NOMO-1 (cell line): ENCODE measurements at regions not wholly inside any gene's neighbourhood (a gene's known extent, or its start where the extent isn't known, plus 50 kb on each side); places are given as distances from the start of the nearest gene placed in this dataset.

Experiments used
- DNase-seq, 2 experiments: peaks; one replicate each; lab custom pipeline; 2025; ENCODE audit not compliant: unreplicated experiment in 2 of 2; lab: John Stamatoyannopoulos, UW

DNA sequence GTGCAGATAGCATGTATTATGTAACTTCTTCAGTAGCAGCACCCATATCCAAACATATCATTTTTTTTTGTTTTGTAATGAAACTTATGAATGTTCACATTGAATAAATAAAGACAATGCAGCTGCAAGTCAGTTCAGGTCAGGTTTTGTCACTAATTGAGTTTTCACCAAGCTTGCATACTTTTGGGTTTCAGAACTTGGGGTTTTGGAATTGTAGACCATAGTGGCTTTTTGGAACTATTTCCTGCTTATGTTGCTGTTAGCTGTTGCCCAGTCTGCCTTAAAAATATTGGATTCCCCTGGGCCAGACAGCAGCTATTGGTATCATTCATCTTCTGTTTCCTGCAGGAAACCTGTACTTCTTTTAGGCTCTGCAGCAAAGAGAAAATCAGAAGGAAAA lies 113.4 kb upstream of the LIMCH1 start:
- no peak for DNase-seq

GRCh38 chr4:41425650-41426049 lies 112.3 kb upstream of the LIMCH1 start:
- DNase-seq = no peak

DNA sequence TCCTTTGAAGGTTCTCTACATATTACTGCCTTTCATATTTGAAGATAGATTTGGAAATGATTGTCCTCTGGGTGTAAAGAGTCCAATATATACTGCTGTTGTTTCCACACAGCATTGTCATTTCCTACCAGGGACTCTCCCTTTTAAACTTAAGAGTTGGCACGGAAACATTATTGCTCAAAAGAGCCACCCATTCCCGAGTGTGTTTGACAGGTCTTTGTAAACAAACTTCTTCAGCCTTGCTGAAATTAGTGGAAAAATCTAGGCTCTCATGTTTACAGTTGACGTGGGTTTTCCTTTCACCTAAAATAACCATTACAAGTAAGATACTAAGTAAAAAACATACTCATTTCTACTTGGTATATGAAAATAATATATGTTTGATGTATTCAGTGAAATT lies 111.4 kb upstream of the LIMCH1 start:
- no peak for DNase-seq

DNA sequence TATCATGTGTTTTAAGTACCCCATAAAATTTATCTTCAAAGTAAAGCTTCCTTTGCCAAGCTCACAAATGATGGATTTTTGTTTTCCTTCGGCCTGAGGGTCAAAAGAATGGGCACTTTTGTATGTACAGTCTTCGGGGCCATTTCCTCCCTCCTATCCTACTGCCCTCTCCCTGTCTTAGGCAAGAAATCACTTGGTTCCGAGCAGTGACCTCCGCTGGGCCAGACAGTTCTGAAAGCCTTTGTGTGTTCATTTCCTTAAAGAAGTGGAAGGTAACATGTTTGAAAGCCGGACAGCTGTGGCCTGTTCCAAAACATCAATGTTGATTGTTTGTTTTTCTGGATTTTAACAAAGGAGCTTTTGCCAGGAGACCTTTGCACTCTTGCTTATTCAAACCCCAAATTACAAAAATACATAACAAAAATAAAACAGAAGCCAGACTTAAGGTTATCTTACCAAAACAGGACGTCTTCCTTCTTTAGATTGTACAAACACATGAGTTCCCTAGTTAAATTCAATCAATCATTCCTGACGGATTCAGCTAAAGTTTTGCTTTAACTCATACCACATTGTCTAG lies 110.6 kb upstream of the LIMCH1 start:
- no peak for DNase-seq

DNA sequence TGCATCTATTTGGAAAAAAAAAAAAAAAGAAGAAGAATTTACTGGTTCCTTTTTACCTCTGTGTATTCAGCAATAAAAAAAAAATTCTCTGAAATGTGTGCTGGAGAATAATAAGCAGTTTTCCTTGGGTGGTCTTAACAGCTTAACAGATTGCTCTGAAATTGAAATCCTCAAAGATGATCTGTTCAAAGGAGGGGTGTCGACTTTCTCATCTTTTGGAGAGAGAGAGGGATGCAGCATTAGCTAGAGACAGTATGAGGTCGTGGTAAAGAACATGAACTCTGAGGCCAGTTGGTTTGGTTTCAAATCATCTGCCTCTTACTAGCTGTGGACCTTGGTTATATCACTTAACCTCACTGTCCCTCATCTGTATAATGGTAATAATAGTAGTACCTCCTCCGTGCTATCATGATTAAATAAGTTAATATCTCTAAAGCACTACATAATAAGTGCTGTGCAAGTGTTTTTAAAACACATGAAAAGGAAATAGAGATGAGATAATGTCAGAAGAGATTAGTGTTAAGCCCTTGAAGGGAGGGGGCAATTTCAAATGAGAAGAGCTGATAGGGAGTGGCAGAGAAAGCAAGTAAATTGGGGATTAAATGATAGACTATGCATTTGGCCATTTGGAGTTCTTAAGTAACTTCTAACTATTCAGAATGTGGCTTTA lies 109.9 kb upstream of the LIMCH1 start:
- no peak for DNase-seq

DNA sequence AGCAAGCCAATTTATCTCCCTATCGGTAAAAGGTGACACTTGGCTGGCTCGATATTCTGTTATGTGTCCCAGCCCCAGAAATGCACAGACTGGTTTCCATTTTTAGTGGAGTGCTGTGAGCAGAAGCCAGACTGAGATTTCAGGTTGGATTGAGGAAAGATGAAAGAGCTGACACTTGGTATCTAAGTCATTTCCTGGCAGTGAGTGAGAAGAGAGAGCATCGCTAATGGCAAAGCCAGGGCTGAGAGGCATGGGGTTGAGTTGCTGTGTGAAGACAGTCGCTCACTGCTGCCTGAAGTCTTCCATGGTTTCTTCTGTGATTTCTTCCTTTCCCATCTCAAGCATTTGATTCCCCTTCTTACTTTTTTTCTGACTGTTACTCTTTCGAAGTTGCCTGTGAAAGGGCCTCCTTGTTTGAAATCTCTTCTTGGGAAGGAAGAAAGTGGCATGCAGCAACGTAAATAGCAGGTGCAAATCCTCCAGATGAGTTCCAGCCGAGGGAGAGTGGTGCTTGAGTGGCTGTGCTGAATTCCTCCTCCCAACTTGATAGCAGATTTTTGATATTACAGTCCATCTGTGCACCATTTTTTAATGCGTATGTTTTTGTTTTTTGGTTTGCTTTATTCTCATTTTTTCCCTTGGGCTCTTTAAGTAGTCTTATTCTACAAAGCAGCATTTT lies 109.2 kb upstream of the LIMCH1 start:
- no peak for DNase-seq

GRCh38 chr4:41429280-41429669 lies 108.7 kb upstream of the LIMCH1 start:
- DNase-seq = no peak

DNA sequence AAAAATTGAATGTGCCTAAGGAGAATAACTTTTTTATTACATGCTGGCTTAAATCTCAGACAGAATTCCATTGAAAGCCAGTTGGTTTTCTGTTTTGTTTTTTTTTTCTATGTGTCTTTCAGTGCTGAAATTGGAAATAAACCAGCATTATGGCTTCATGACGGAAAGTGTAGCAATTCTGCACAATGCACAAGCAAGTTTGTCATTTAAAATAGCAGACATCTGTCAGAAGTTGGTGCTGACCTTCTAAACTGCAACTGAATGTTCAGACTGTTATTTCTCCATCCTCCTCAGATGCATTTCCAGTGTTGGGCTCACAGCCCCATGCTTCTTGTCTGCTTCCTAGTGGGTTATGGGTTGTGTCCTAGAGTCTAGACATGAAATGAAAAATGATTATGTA lies 107.2 kb upstream of the LIMCH1 start:
- no peak for DNase-seq

DNA sequence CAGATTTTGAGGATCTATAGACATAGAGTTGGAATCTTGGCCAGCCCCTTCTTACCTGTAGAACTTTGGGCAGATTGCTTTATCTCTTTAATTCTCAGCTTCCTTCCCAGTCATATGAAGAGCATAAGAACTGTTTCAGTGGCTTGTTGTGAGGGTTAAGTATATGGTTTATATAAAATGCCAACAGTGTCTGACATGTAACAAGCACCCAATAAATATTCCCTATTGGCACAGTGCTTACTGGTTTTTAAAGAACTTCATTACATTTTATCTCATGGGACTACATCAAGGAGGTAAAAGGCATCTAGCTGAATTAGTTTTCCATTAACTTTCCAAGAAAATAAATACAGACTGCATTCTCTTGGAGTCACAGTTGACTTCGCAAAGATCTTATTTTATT lies 106.7 kb upstream of the LIMCH1 start:
- no peak for DNase-seq

DNA sequence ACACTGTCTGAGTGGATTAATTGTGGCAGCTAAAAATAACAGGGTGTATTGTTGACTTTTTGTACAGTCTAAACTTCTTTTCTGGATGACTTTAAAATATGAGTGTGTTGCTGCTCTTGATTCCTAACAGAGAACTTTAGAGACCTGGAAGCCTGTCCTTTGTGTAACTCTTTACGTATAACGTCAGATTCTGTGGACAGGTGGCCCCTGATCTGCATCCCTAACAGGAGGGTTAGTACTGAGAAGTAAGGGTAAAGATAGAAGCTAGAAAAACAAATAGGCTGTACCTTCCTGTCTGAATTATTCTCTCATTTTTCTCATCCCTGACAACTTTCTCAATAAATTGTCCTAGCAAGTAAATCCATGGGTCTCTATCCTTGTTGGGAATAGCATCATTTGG lies 105.7 kb upstream of the LIMCH1 start:
- DNase-seq = no peak

DNA sequence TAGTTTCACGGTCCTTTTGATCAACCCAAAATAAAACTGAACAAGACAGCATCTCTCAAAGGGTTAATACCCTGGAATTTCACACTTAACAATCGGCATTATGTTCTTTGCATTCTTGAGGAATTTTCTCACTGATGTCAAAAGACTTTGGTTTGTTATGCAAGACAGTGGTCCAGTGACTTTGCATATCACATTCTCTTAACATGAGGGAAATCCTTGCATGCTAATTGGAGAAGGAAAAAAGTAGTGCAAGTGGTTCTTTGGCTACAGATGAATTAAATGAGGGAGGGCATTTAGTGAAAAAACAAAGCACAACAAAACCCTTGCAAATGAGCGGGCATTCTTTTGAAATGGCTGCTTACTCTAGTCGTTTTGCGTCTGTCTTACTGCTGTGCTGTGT lies 105.1 kb upstream of the LIMCH1 start:
- DNase-seq = no peak

GRCh38 chr4:41433361-41433760 lies 104.6 kb upstream of the LIMCH1 start:
- peak in 1 of 2 experiments; percentile 3 for DNase-seq

GRCh38 chr4:41435510-41435909 lies 102.4 kb upstream of the LIMCH1 start:
- no peak for DNase-seq

DNA sequence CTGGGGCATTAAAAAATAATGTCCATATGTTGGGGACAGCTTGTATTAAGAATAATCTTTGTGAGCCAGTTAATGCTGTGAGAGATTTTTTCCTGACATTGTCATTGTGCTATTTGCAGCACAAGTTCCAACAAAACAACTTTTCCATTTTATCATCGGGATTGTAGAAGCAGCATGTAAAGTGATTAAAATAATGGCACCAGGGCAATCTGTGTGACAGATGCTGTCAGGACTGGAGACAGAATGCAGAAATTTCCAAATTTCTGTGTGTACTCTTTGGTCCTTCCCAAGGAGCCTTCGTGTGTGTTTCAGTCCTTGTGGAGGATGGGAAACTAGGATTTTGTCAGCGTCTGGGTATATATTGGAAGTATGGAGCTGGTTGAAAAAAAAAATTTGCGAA lies 101.5 kb upstream of the LIMCH1 start:
- no peak for DNase-seq

DNA sequence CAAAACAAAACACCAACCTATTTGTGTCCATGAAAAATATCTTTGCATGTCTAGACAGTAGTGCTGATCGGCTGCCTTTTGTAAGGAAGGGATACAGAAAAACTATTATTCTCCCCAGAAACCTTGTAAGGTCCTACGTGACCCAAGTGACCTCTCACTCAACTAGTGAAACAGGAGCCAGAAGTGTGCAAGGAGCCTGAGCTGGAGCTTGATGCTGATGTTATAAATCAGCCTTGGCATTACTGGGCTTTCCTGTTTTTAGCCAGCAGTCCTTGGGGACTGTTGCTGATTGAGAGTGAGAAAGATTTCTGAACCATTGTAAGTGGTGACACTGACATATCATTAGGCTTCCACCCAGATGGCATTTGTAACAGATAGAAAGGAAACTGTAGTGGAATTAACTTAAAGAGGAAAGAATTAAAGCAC lies 100.8 kb upstream of the LIMCH1 start:
- DNase-seq = no peak

DNA sequence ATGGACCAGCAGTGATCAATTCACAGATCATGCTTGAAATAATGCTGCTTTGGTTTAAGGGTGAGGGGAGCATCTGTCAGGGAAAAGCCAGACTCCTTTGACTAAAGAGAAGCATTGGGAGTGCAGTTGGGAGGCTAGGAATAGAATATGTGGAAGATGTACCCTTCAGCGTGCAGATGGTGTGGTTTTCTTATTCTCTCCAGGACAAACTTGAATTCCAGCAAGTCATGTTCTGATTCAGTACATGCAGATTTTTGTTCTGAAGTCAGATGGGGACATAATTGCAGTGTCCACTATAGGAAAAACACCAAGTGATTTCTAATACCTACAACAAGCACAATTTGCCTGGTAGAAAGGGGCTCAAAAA lies 99.0 kb upstream of the LIMCH1 start:
- no peak for DNase-seq

DNA sequence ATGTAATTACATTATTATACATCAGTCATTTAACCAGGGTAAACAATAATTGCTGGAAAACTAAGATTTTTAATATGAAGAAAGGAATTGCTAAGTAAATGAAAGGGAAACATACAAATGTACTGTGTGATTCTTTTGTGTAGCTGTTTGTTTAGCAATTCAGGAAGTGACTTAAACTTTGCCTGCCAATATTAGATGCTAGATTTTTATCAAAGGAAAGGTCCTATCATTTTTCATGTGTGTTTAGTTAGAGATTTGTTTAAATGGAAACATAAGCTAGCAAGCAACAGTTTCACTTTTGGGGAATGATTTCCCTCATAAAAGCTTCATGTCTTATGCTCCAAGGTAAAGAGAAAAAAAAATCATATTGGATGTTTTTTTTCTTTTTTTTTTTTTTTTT lies 95.1 kb upstream of the LIMCH1 start:
- no peak for DNase-seq

- no peak for DNase-seq
These were observed 94.4 kb upstream of the LIMCH1 start for GRCh38 chr4:41443340-41444079.

- DNase-seq = no peak
These were observed 91.6 kb upstream of the LIMCH1 start for GRCh38 chr4:41446391-41446790.

DNA sequence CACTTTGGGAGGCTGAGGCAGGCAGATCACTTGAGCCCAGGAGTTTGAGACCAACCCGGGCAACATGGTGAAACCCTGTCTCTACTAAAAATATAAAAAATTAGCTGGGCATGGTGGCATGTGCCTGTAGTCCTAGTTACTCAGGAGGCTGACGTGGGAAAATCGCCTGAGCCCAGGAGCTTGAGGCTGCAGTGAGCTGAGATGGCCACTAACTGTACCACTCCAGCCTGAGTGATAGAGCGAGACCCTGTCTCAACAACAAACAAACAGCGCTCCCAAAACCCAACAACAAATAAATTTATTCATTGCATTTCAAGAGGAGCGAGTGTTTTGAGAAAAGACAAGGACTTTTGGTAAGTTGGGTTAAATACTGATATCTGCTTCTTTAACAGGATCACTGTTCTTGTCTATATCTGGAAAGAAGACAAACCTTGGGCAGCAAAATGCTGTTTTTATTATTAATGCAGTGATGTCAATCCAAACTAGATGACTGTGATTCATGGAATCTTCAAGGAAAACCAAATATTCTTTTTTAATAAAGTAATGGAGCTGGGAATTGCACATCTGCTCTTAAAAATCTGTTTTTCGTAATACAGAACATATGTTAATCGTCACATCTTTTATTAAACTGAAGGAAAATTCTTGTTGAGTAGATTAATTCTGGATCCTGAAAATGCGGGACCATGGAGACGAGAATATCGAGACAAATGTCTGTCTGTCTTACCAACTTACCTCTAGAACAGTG lies 90.8 kb upstream of the LIMCH1 start:
- no peak for DNase-seq

DNA sequence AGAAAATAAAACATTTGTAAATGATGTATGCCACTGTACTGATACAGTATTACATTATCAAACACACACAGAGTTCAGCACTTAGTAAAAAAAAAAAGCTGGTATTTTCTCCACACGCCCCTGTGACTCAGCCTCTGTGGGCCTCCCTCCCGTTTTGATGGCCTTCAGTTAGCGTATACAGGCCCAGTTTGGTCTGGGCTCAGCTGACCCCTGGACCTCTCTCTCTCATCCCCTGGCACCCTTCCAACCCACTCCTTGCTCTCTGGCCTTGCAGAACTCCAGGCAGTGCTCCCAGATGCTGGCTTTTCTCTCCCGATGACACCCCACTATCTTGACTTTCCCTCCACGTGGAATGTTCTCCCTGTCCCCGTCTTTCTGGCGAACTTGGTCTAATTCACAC lies 89.0 kb upstream of the LIMCH1 start:
- DNase-seq = no peak
